GM21786 (cell line): ENCODE measurements at regions not wholly inside any gene's neighbourhood (a gene's known extent, or its start where the extent isn't known, plus 50 kb on each side); places are given as distances from the start of the nearest gene placed in this dataset.

Experiments
- ATAC-seq: cut with Tn5 transposase; IDR thresholded peaks from one replicate; pipeline ENCODE4 v1.9.1; 2021; ENCODE audit not compliant: unreplicated experiment

DNA sequence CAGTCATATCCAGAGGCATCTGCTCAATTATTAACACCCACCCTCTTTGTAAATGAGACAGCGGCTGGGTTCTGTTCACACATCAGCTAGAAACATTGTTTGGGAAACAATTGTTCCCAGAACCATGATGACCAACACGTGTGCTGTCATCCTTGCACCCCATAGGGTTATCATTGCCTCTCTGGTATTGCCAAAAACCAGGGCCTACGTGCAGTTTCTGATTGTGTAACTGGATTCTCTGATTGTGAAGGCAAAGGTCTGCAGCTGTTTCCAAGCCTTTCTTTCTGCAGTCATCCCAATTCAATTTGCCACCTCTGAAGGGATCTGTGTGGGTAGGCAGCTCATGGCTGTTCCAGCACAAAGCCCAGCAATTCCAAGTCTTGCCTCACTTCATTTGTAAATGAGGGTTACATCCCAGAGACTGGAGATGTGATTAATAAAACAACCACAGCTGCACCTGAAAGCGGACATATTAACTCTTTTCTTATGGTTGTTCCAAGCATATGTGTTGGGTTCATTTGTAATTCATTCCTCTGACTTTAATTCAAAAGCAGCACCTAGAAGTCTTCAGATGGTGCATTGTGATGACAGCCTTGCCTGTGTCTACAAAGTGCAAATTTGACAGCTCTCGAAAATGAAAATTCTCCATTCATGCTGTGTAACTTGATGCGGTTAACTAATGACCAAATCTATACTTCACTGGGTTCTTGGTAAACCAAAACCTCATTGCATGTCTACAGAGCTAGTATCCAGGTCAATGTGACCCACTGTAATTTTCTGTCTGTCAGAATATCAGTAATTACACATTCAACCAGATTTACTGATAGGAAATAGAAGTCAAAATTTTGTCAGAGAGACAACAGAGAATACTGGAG, 66.6 kb downstream of the YIPF5 start:
- no peak for ATAC-seq

DNA sequence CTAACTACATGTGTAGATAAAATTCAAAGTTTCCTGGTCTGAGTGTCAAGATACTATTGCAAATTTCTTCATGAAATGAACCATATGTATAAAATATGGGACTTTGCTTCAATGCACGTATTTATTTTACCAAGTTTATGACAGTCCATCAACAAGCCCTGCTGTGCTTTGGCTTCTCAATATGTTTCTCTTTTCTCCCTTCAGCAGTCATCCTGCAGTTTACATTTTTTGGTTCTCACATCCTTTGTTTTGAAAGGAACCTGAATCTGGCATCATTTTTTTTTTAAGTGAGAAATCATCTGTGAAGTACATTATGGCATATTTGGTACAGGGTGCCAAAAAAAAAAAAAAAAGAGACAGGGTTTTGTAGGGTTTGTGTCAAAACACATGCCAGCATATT, 65.1 kb downstream of the YIPF5 start:
- ATAC-seq, result no peak

- no peak for ATAC-seq
Measured at GRCh38 chr5:144108131-144108530, 62.3 kb downstream of the YIPF5 start.
